Skeletal muscle tissue (tissue), 3 donors: ENCODE measurements at regions not wholly inside any gene's neighbourhood (a gene's known extent, or its start where the extent isn't known, plus 50 kb on each side); places are given as distances from the start of the nearest gene placed in this dataset.

Experiments used
- H3K27ac ChIP-seq: one replicate; pipeline ENCODE4 v1.7.0; 2013; ENCODE audit warnings: mild to moderate bottlenecking, low read depth, low read length, inconsistent platforms
- H3K27me3 ChIP-seq, 3 donors: one replicate each; pipeline ENCODE4 v1.7.0; 2013; ENCODE audit warnings: low read length in 3 of 3; ENCODE audit not compliant: control insufficient read depth in 3 of 3, insufficient read depth in 3 of 3
- H3K36me3 ChIP-seq, 3 donors: one replicate each; pipeline ENCODE4 v1.7.0; 2013; ENCODE audit warnings: low read length in 3 of 3; ENCODE audit not compliant: control insufficient read depth in 3 of 3, insufficient read depth in 3 of 3
- H3K4me1 ChIP-seq, 3 donors: one replicate each; pipeline ENCODE4 v1.7.0; 2013; ENCODE audit warnings: low read length in 3 of 3, mild to moderate bottlenecking in 3 of 3; ENCODE audit not compliant: control insufficient read depth in 3 of 3, insufficient read depth in 3 of 3
- H3K4me3 ChIP-seq, 3 donors: one replicate each; pipeline ENCODE4 v1.7.0; 2013; ENCODE audit warnings: low read length in 3 of 3
- H3K9ac ChIP-seq, 3 donors: one replicate each; pipeline ENCODE4 v1.7.0; 2013; ENCODE audit warnings: low read length in 3 of 3, mild to moderate bottlenecking in 3 of 3, moderate library complexity in 2 of 3, low read depth in 1 of 3
- H3K9me3 ChIP-seq, 3 donors: one replicate each; pipeline ENCODE4 v1.7.0; 2013; ENCODE audit warnings: low read length in 3 of 3; ENCODE audit not compliant: control insufficient read depth in 3 of 3
- donor health status: Osteomylitis.

GRCh38 chr1:238123201-238123600 lies 232.5 kb upstream of the ZP4 start:
- Histone ChIP-seq H3K9ac (no peak overlapping the region), H3K27ac (no peak overlapping the region), H3K9me3 (no peaks in the 10 kb centered on the region), H3K4me3 (no peak overlapping the region), H3K36me3 (no peaks in the 10 kb centered on the region), H3K4me1 (no peaks in the 10 kb centered on the region), H3K27me3 (no peaks in the 10 kb centered on the region)

GRCh38 chr1:238119861-238120260 lies 229.1 kb upstream of the ZP4 start:
- Histone ChIP-seq H3K4me3 (no peak overlapping the region), H3K27me3 (no peaks in the 10 kb centered on the region), H3K9ac (no peak overlapping the region), H3K4me1 (no peaks in the 10 kb centered on the region), H3K9me3 (no peaks in the 10 kb centered on the region), H3K27ac (no peak overlapping the region), H3K36me3 (no peaks in the 10 kb centered on the region)

GRCh38 chr1:238119060-238119459 lies 228.3 kb upstream of the ZP4 start:
- H3K27me3 ChIP-seq = no peaks in the 10 kb centered on the region
- no peak overlapping the region for H3K4me3 ChIP-seq
- H3K4me1 ChIP-seq = no peaks in the 10 kb centered on the region
- no peaks in the 10 kb centered on the region for H3K36me3 ChIP-seq
- H3K27ac ChIP-seq = no peak overlapping the region
- H3K9me3 ChIP-seq = no peaks in the 10 kb centered on the region
- H3K9ac ChIP-seq = no peak overlapping the region

GRCh38 chr1:238115852-238116251 lies 225.1 kb upstream of the ZP4 start:
- Histone ChIP-seq H3K9ac (no peak overlapping the region), H3K4me1 (no peaks in the 10 kb centered on the region), H3K9me3 (no peaks in the 10 kb centered on the region), H3K36me3 (no peaks in the 10 kb centered on the region), H3K27me3 (no peaks in the 10 kb centered on the region), H3K4me3 (no peak overlapping the region), H3K27ac (no peak overlapping the region)

- no peaks in the 10 kb centered on the region for H3K4me1 ChIP-seq
- H3K27ac ChIP-seq = no peak overlapping the region
- H3K9ac ChIP-seq = no peak overlapping the region
- no peaks in the 10 kb centered on the region for H3K27me3 ChIP-seq
- H3K4me3 ChIP-seq = no peak overlapping the region
- H3K9me3 ChIP-seq = no peaks in the 10 kb centered on the region
- no peaks in the 10 kb centered on the region for H3K36me3 ChIP-seq
These were observed 222.4 kb upstream of the ZP4 start for GRCh38 chr1:238112952-238113621.

- H3K4me3 ChIP-seq = no peak overlapping the region
- H3K27me3 ChIP-seq = no peaks in the 10 kb centered on the region
- no peak overlapping the region for H3K9ac ChIP-seq
- H3K27ac ChIP-seq = no peak overlapping the region
- H3K4me1 ChIP-seq = no peaks in the 10 kb centered on the region
- H3K9me3 ChIP-seq = no peaks in the 10 kb centered on the region
- no peaks in the 10 kb centered on the region for H3K36me3 ChIP-seq
These were observed 220.8 kb upstream of the ZP4 start for GRCh38 chr1:238111516-238111915.

GRCh38 chr1:238111081-238111480 lies 220.4 kb upstream of the ZP4 start:
- Histone ChIP-seq H3K36me3 (no peaks in the 10 kb centered on the region), H3K27me3 (no peaks in the 10 kb centered on the region), H3K4me3 (no peak overlapping the region), H3K9me3 (no peaks in the 10 kb centered on the region), H3K4me1 (no peaks in the 10 kb centered on the region), H3K27ac (no peak overlapping the region), H3K9ac (no peak overlapping the region)

GRCh38 chr1:238108417-238108816 lies 217.7 kb upstream of the ZP4 start:
- H3K27ac ChIP-seq = no peak overlapping the region
- no peak overlapping the region for H3K9ac ChIP-seq
- no peaks in the 10 kb centered on the region for H3K4me1 ChIP-seq
- no peaks in the 10 kb centered on the region for H3K36me3 ChIP-seq
- no peaks in the 10 kb centered on the region for H3K9me3 ChIP-seq
- no peaks in the 10 kb centered on the region for H3K27me3 ChIP-seq
- H3K4me3 ChIP-seq = no peak overlapping the region

GRCh38 chr1:238107322-238107721 lies 216.6 kb upstream of the ZP4 start:
- Histone ChIP-seq H3K27ac (no peak overlapping the region), H3K4me1 (no peaks in the 10 kb centered on the region), H3K36me3 (no peaks in the 10 kb centered on the region), H3K27me3 (no peaks in the 10 kb centered on the region), H3K4me3 (no peak overlapping the region), H3K9ac (no peak overlapping the region), H3K9me3 (no peaks in the 10 kb centered on the region)

- Histone ChIP-seq H3K27me3 (no peaks in the 10 kb centered on the region), H3K4me3 (no peak overlapping the region), H3K9me3 (no peaks in the 10 kb centered on the region), H3K36me3 (no peaks in the 10 kb centered on the region), H3K27ac (no peak overlapping the region), H3K9ac (no peak overlapping the region), H3K4me1 (no peaks in the 10 kb centered on the region)
These were observed 214.0 kb upstream of the ZP4 start for GRCh38 chr1:238104752-238105151.
